Endothelial cell of hepatic sinusoid (primary cell): ENCODE measurements at regions not wholly inside any gene's neighbourhood (a gene's known extent, or its start where the extent isn't known, plus 50 kb on each side); places are given as distances from the start of the nearest gene placed in this dataset.
"Not testable (repeated sequence)": the region's sequence is repeated elsewhere in the genome, so short reads cannot be mapped to it uniquely, and the experiment has no call there.

ENCODE experiments used
- in situ Hi-C: cut with HindIII; loops from 2 replicates; pipeline ENCODE4 v1.10.0; 2017; ENCODE audit warnings: low sequenced_read_pairs

DNA sequence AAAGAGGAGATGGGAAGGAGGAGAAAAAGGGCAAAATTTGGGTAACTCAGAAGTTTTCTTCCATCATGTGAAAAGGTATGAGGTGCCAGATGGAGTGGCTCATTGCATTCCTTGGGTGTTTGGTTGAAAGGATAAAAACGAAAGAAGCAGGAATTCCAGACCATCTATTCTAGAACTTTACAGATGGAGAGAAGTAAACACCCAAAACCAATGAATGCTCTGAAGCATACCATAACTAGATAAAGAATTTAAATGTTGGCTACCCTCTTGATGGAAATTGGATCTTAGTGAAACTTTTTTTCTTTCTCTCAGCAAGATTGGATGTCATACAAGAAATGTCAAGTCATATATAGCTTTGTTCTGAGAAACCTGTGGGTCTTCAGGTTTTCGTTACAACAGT, 175.6 kb upstream of the FAR2 start:
- in situ Hi-C loops = no loop called here

- in situ Hi-C loops = no loop called here
These were observed 174.9 kb upstream of the FAR2 start for GRCh38 chr12:28974166-28974565.

DNA sequence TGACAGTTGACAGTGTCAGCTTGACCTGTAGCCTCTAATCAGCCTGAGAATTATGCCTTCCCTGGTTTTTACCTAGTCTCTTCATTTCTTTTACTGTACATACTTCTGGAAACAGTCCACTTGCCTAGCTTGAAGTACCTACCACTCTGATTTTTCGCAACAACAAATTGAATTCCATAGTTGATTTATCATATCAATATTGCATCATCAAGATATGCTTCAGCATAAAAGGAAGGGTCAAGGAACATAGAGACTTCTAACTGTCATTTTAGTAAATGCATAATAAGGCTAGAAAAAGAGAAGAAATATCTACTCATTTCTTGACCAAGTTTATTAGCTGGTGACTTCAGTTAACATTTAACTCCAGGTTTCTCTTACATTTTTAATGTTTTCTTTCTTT, 174.2 kb upstream of the FAR2 start:
- in situ Hi-C loops = no loop called here

DNA sequence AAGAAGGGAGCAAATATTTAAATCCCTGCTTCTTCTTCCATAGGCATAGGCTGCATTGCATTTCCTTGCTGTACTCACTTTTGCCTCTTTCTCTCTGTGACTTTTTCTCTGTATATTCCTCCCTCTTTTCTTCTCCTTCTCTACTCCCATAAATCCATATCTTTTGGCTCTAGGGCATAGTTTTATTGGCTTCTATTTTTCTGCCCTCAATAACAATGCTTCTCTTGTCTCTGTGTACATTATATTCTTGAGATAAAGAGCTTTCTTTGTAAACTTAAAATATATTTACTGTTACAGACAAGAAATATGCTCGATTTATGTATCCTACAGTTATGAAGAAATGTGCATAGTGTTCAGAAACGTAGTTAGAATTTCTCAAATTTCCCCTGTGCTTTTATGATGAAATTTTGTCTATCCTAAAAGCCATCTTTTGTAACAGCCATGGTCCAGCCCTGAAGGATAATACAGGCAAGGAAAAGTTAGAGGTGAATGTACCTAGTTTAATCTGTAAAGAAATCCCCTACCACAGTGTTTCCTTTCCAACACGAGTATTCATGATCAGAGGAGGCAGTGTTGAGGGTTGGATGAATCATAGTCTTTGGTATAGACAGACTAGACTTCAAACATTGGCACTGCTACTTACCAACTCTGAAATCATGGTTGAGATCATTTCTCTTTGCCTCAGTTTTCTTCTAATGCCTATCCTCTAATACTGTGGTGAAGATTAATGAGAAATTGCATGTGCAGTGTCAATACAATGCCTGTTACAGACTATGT, 173.3 kb upstream of the FAR2 start:
- in situ Hi-C loops = no loop called here

GRCh38 chr12:28980436-28980835, 168.6 kb upstream of the FAR2 start:
- in situ Hi-C loops = no loop called here

GRCh38 chr12:28987538-28988324, 161.3 kb upstream of the FAR2 start:
- in situ Hi-C loops = no loop called here

DNA sequence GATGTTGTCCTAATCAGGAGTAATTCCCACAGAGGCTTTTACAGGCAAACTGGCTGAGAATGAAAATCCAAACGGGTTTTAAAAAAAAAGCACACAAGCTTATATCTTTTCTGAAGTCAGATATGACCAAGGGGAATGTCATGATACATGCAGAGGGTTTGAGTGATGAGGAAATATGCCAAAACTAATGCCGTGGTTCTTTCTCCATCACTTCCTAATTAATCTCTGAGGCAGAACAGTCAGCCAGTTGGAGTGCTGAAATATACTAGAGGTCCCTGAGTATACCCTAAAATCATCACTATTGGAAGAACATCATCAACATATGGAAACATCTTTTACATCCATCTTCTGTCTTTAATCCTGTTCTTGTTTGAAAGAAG, 160.8 kb upstream of the FAR2 start:
- in situ Hi-C loops = no loop called here

GRCh38 chr12:28991626-28992025, 157.5 kb upstream of the FAR2 start:
- in situ Hi-C loops = no loop called here

- in situ Hi-C loops = no loop called here
These were observed 155.4 kb upstream of the FAR2 start for GRCh38 chr12:28993720-28994119.

DNA sequence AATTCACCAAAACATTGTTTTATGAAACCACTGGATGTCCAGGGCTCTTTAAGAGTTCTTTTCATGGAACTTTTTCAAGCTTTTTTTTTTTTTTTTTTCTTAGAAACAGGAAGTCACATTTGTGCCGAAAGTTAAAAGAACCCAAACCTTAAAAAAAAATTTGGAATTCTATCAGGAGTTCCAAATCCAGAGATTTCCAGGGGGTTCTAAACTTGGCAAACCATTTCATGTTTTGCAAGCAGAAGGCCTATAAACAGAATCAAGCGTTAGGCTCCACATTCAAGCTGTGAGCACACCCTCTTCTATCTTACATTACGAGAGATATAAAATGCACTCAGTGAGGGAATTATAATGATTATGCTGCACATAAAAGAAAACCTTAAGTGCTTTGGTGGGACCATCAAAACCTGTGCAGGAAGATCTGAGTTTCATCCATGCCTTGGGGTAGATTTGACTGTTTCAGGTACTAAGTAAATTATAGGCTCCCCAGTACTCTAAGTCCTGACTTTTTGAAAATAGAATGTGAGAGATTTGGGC, 154.8 kb upstream of the FAR2 start:
- in situ Hi-C loops = no loop called here

GRCh38 chr12:28996688-28997087, 152.4 kb upstream of the FAR2 start:
- in situ Hi-C loops = no loop called here

- in situ Hi-C loops = no loop called here
These were observed 150.4 kb upstream of the FAR2 start for GRCh38 chr12:28998662-28999120.

DNA sequence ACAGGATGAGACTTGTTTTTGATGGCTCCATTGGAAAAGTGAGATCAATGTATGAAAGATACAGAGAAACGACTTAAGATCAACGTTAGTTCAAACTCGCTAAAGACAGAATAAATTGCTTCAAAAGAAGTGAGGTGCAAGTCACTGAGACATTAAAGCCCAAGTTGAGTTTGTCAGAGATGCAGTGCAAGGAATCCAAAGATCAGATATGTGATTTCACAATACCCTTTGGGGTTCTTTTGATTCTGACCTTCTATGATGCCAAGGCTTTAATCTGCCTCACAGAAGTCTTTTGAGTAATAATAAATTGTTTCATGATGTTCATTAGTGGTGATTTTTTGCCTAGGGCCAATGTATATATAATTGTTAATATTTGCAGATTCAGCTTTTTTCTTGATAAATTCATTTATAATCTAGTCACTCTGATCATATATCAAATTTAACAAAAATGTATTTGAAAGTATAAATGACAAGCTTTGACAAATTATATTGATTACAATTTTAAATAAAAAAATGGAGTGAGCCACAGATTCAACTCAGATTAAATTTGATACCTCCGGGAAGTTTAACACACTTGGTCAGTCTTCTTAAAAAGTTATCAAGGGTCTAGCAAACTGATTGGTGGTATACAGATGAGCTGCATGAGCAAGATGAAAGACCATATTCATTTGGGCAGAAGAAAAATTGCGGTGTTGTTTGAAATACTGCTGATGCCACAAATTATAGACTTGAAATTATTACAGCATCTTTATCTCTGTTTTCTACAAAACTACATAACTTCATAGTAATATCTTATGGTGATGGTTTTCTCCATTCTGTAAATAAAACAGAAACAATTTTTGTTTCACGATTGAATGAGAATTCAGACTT, 144.8 kb upstream of the FAR2 start:
- in situ Hi-C loops = no loop called here

DNA sequence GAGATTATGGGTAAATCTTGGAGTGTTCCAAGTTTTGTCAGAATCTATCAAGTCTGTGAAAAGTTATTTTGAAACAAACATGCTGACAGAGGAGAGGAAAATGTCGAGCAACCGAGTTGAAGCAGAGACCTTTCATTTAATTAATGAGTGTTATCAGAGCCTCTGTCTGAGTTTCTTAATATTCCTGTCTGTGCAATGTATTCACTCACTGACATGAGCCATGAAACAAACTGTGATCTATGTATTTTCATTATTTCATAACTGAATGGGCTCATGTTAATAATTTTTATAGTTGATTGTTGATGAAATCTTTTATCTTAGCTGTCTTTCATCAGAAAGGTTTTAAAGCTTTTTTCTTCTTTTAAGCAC, 144.2 kb upstream of the FAR2 start:
- in situ Hi-C loops = no loop called here

- in situ Hi-C loops = no loop called here
These were observed 140.3 kb upstream of the FAR2 start for GRCh38 chr12:29008786-29009185.

GRCh38 chr12:29012673-29013072, 136.4 kb upstream of the FAR2 start:
- in situ Hi-C loops = no loop called here

DNA sequence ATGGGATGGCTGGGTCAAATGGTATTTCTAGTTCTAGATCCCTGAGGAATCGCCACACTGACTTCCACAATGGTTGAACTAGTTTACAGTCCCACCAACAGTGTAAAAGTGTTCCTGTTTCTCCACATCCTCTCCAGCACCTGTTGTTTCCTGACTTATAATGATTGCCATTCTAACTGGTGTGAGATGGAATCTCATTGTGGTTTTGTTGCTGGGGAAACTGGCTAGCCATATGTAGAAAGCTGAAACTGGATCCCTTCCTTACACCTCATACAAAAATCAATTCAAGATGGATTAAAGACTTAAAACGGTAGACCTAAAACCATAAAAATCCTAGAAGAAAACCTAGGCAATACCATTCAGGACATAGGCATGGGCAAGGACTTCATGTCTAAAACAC, 131.5 kb upstream of the FAR2 start:
- in situ Hi-C loops = not testable (repeated sequence)

DNA sequence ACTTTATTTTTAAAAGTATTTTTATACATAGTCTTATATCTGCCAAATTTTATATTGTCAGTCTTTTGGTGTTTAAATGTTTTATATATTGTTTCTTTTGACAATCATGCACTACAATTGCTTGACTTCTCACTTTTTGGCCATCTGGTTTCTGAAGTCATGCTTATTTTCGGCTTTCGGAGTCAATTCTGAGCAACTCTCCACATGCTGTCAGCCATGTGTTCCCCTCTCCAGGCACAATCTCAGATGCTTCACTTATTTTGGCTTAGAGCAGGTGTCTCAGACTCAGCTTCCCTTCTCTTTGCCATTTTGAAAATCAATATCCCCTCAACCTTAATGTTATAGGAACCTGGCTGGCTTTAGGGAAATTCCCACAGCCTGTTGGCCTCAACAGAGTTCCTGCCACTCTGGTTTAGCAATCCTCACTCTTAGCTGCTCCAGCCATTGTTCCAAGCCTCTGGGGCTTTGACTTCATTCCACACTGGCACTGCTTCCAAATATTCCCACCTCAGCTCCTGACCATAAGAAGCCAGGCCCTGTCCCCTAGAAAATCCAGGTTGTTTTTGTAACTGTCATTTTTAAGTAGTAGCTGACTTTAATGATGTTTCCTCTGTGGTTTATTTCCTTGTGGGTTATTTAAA, 125.5 kb upstream of the FAR2 start:
- in situ Hi-C loops = no loop called here

GRCh38 chr12:29024117-29024516, 125.0 kb upstream of the FAR2 start:
- in situ Hi-C loops = no loop called here

- in situ Hi-C loops = no loop called here
These were observed 123.1 kb upstream of the FAR2 start for GRCh38 chr12:29025937-29026336.

- in situ Hi-C loops = no loop called here
These were observed 122.7 kb upstream of the FAR2 start for GRCh38 chr12:29026419-29026818.
